ENCODE measurements at regions not wholly inside any gene's neighbourhood (a gene's known extent, or its start where the extent isn't known, plus 50 kb on each side); places are given as distances from the start of the nearest gene placed in this dataset.

DNA sequence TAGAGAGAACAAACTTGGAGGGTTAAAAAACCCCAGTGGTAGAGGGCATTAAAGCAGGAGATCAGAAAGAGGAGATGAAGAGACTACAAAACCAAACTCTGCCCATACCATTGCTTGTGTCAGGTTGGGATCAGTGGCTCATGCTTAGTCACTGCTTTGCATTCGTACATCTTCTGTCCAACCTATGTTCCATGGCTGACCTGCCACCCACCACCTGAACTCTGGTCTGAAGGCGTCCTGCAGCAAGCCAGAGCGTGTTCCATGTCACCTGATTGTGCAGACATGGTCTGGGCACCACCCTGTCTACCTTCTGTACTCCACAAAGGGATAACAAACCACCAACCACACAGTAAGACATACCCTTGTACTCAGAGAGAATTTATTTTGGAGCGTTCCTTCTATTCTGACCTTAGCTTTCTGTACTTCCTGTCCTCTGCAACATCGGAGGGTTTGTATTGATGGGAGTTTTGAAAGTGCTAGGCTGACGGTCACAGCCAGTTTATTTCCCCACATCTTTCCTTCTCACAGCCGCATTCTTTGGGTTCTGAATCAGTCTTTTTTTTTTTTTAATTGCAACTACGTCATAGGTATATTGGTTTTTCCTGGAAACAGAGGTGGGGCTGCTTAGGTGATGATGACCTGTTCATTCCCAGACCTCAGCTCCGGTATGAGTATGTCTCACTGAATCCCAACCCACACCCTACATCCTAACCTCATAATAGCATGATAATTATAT lies 88.3 kb downstream of the SOWAHC start:
- no peak for DNase-seq (ENCODE audit: low spot score)
- no peaks in the 10 kb centered on the region for H3K27me3 ChIP-seq (replicated peaks; ENCODE audit: insufficient read depth)
- TF ChIP-seq, protein P1, sequence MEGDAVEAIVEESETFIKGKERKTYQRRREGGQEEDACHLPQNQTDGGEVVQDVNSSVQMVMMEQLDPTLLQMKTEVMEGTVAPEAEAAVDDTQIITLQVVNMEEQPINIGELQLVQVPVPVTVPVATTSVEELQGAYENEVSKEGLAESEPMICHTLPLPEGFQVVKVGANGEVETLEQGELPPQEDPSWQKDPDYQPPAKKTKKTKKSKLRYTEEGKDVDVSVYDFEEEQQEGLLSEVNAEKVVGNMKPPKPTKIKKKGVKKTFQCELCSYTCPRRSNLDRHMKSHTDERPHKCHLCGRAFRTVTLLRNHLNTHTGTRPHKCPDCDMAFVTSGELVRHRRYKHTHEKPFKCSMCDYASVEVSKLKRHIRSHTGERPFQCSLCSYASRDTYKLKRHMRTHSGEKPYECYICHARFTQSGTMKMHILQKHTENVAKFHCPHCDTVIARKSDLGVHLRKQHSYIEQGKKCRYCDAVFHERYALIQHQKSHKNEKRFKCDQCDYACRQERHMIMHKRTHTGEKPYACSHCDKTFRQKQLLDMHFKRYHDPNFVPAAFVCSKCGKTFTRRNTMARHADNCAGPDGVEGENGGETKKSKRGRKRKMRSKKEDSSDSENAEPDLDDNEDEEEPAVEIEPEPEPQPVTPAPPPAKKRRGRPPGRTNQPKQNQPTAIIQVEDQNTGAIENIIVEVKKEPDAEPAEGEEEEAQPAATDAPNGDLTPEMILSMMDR (IDR thresholded peaks at IDR 0.05), result no peak
- peaks cover 12 to 35% of the 10 kb centered on the region in 2 donors for H3K4me1 ChIP-seq (ENCODE audit: control insufficient read depth in 1 of 2, low read depth in 2 of 2)
- H3K4me3 ChIP-seq, result no peak overlapping the region
- H3K27ac ChIP-seq, result no peak overlapping the region
- H3K36me3 ChIP-seq, result no peaks in the 10 kb centered on the region
- no peaks in the 10 kb centered on the region for H3K9me3 ChIP-seq
- no peak for ATAC-seq (ENCODE audit: insufficient number of reproducible peaks, low FRiP score, low read depth)

DNA sequence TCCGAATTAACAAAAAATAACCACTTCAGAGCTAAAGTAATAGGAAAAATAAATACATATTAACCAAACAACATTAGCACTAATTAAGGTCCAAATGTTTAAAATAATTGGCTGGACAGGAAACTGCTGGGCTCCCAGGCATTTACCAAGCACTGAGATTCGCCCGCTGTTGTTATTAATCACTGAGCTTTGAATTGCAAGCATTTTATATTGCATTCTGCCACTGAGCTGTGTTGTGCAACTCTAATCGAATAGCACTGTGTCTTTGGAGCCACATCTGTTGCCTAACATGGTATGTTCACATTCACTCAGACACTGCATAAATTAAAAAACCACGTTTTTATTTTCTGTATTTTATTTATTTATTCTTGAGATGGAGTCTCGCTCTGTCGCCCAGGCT lies 88.9 kb downstream of the SOWAHC start:
- no peaks in the 10 kb centered on the region for H3K36me3 ChIP-seq
- TF ChIP-seq, protein P1 (IDR thresholded peaks at IDR 0.05), result no peak
- H3K4me3 ChIP-seq, result no peak overlapping the region
- DNase-seq (ENCODE audit: low spot score), result no peak
- H3K27ac ChIP-seq, result no peak overlapping the region
- peaks cover 12 to 35% of the 10 kb centered on the region in 2 donors for H3K4me1 ChIP-seq (ENCODE audit: control insufficient read depth in 1 of 2, low read depth in 2 of 2)
- no peaks in the 10 kb centered on the region for H3K9me3 ChIP-seq
- H3K27me3 ChIP-seq (replicated peaks; ENCODE audit: insufficient read depth), result no peaks in the 10 kb centered on the region
- ATAC-seq (ENCODE audit: insufficient number of reproducible peaks, low FRiP score, low read depth), result no peak

- Histone ChIP-seq H3K27ac (no peak overlapping the region), H3K4me3 (no peak overlapping the region), H3K36me3 (no peaks in the 10 kb centered on the region), H3K27me3 (replicated peaks; ENCODE audit: insufficient read depth) (no peaks in the 10 kb centered on the region), H3K9me3 (no peaks in the 10 kb centered on the region), H3K4me1 (ENCODE audit: control insufficient read depth in 1 of 2, low read depth in 2 of 2) (peaks cover 12 to 31% of the 10 kb centered on the region in 2 donors)
- ATAC-seq (ENCODE audit: insufficient number of reproducible peaks, low FRiP score, low read depth), result no peak
- TF ChIP-seq, protein P1 (IDR thresholded peaks at IDR 0.05), result no peak
- DNase-seq (ENCODE audit: low spot score), result no peak
Observed at GRCh38 chr2:109703798-109704197, 89.6 kb downstream of the SOWAHC start.

DNA sequence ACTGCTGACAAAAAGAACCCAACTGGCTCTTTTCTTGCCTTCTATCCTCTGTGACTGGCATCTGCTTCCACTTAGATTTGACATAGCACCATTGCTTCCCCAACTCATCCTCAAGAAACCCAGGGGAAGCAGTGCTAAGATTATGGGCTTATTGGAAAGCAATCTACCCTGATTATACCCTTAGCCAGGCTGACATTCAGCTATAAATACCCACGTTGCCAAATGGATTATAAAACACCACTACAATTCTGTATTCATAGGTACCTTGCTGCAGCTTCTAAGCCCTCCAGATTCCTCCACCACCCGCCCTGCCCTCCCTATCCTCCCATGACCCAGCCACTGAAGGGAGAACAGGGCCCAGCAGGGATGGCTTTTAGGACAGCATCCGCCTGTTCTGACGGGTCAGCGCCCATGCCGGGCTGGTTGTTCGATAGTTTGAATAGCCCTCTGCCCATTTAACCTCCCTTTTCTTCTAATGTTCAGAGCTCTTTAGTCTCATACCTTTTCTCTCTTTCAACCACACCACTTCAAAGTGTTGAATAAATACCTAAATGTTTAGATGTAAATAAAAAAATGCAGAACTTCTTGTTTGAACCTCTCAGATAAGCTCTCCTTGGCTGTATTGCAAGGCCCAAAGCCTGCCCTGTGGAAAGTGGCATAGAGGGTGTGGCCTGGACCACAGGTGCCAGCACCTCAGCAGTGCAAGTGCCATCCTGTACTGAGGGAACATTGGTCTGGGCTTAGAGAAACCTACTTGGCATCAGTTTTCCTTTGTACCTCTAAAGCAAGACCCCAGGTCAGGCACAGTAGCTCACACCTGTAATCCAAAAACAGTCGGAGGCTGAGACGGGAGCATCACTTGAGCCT lies 86.6 kb upstream of the RGPD5 start:
- DNase-seq (ENCODE audit: low spot score) (no peak), ATAC-seq (ENCODE audit: insufficient number of reproducible peaks, low FRiP score, low read depth) (no peak)
- Histone ChIP-seq H3K27me3 (replicated peaks; ENCODE audit: insufficient read depth) (no peaks in the 10 kb centered on the region), H3K36me3 (no peaks in the 10 kb centered on the region), H3K4me3 (no peak overlapping the region), H3K27ac (no peak overlapping the region), H3K9me3 (no peaks in the 10 kb centered on the region), H3K4me1 (ENCODE audit: control insufficient read depth in 1 of 2, low read depth in 2 of 2) (peaks cover 0 to 3% of the 10 kb centered on the region in 2 donors)
- TF ChIP-seq, protein P1 (IDR thresholded peaks at IDR 0.05), result no peak

DNA sequence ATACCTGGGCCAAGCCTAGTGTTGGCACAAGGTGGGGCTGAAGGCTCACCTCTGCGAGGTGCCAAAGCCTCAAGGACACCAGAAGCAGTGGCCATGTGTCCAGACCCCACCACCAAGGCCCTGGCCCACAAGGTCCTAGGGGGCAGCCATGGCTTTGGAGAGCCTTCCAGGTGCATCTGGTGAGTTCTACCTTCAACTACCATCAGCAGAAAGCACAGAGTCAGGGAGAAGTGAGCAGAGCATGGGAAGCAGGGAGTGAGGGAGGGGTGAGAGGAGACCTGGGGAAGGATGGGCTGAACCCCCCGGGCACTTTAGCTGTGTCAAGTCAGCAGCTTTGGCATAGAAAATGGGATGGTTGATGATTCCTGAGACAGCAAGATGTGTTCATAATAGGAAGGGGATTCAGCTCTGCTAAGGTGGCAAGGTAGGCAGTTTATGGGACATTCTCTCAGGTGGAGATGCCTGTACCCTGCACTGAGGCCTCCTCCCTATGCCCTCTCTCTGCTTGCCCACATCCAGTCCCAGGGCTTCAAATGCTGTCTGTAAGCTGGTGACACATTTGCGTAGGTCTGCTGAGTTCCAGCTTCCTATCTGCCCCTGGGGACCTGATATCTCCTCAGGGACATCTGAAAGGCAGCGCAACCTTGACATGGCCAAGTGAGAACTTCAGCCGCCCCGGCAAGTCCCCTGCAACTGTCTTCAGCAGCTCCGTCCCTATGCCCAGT lies 83.4 kb upstream of the RGPD5 start:
- H3K27me3 ChIP-seq (replicated peaks; ENCODE audit: insufficient read depth), result no peaks in the 10 kb centered on the region
- no peak for DNase-seq (ENCODE audit: low spot score)
- TF ChIP-seq, protein P1 (IDR thresholded peaks at IDR 0.05), result no peak

More for the DNA sequence above, 83.4 kb upstream of the RGPD5 start:
- no peaks in the 10 kb centered on the region for H3K36me3 ChIP-seq
- H3K9me3 ChIP-seq, result no peaks in the 10 kb centered on the region
- ATAC-seq (ENCODE audit: insufficient number of reproducible peaks, low FRiP score, low read depth), result no peak
- no peak overlapping the region for H3K27ac ChIP-seq
- H3K4me1 ChIP-seq (ENCODE audit: control insufficient read depth in 1 of 2, low read depth in 2 of 2), result no peaks in the 10 kb centered on the region
- no peak overlapping the region for H3K4me3 ChIP-seq
